GM12878 (cell line): ENCODE measurements at regions not wholly inside any gene's neighbourhood (a gene's known extent, or its start where the extent isn't known, plus 50 kb on each side); places are given as distances from the start of the nearest gene placed in this dataset.
"Not testable (repeated sequence)": the region's sequence is repeated elsewhere in the genome, so short reads cannot be mapped to it uniquely, and the experiment has no call there.

Experiments used
- ATAC-seq: fragments of 200-7000 bp; cut with Tn5 transposase; 3 replicates; pipeline ENCODE4 v1.9.1; 2020; ENCODE audit warnings: mild to moderate bottlenecking, moderate library complexity
- BruUV-seq: library from RNA; stranded (reverse); fragments of 400-500 nt; replicated peaks from 2 replicates; lab custom pipeline; 2021; lab: Mats Ljungman, UMichigan
- CTCF ChIA-PET: fragments of 300-600 bp; sonication (Branson Sonifier 250); formaldehyde crosslinking; extraction: SDS; loops from one replicate; lab custom pipeline; 2021; ENCODE audit warnings: inconsistent platforms; lab: Yijun Ruan, JAX
- POLR2A ChIA-PET: fragments of 350-600 bp; formaldehyde crosslinking; extraction: SDS; loops from one replicate; lab custom pipeline; 2021; ENCODE audit warnings: inconsistent platforms; lab: Charles Lee
- RAD21 ChIA-PET: fragments of 300-600 bp; sonication (Branson Sonifier 250); formaldehyde crosslinking; loops from one replicate; lab custom pipeline; 2023; ENCODE audit warnings: antibody characterized with exemption; ENCODE audit not compliant: unreplicated experiment; lab: Charles Lee
- SMC1A ChIA-PET: fragments of 300-600 bp; sonication (Branson Sonifier 250); formaldehyde crosslinking; loops from one replicate; lab custom pipeline; 2023; ENCODE audit not compliant: unreplicated experiment, uncharacterized antibody; lab: Charles Lee
- DNase-seq: peaks from one replicate; pipeline ENCODE4 v3.0.0-alpha.2; 2011; ENCODE audit warnings: low read depth, low spot score
- FAIRE-seq: peaks from 3 replicates; lab custom pipeline; 2011; peaks lifted over from hg19 to GRCh38; lab: Jason Lieb, UNC
- H2AFZ ChIP-seq: 2 replicates; pipeline ENCODE4 v1.6.0; 2011; ENCODE audit warnings: low read depth, low read length, control low read depth; ENCODE audit not compliant: control insufficient read depth
- H3K27ac ChIP-seq: 2 replicates; pipeline ENCODE4 v1.5.1; 2011; ENCODE audit warnings: control low read depth; ENCODE audit not compliant: control insufficient read depth, insufficient read depth
- H3K27me3 ChIP-seq, 2 experiments: replicated peaks in 1 of 2; 2 replicates each; pipeline versions ENCODE4 v1.6.0 to v1.6.1; 2011; ENCODE audit warnings: low read length in 1 of 2; ENCODE audit not compliant: control insufficient read depth in 2 of 2, insufficient read depth in 2 of 2
- H3K36me3 ChIP-seq, 2 experiments: 2 replicates each; pipeline ENCODE4 v1.5.1; 2011; ENCODE audit warnings: low read length in 1 of 2; ENCODE audit not compliant: control insufficient read depth in 2 of 2, insufficient read depth in 2 of 2
- H3K4me1 ChIP-seq: 2 replicates; pipeline ENCODE4 v1.6.1; 2011; ENCODE audit warnings: mild to moderate bottlenecking, low read length, moderate library complexity, mixed read lengths; ENCODE audit not compliant: control insufficient read depth, insufficient read depth
- H3K4me2 ChIP-seq: 2 replicates; pipeline ENCODE4 v1.6.0; 2011; ENCODE audit warnings: control low read depth; ENCODE audit not compliant: control insufficient read depth, insufficient read depth
- H3K4me3 ChIP-seq: fragments of 200-600 bp; sonication (generic); 2 replicates; pipeline ENCODE4 v1.5.1; 2016
- H3K79me2 ChIP-seq: 2 replicates; pipeline ENCODE4 v1.6.0; 2011; ENCODE audit warnings: low read length; ENCODE audit not compliant: control insufficient read depth, insufficient read depth
- H3K9ac ChIP-seq: 2 replicates; pipeline ENCODE4 v1.8.0; 2011; ENCODE audit warnings: low read length, control low read depth, mixed read lengths; ENCODE audit not compliant: control insufficient read depth, insufficient read depth
- H3K9me3 ChIP-seq: replicated peaks from 3 replicates; pipeline ENCODE4 v1.5.1; 2011; ENCODE audit warnings: mild to moderate bottlenecking, low read length; ENCODE audit not compliant: control insufficient read depth, insufficient read depth
- H4K20me1 ChIP-seq: 2 replicates; pipeline ENCODE4 v1.6.0; 2011; ENCODE audit not compliant: control insufficient read depth, insufficient read depth
- BHLHE40 ChIP-seq, 2 experiments: fragments of 450-650 bp in 1 of 2; IDR thresholded peaks; 2 replicates each; pipeline ENCODE4 v1.6.1; 2011 to 2017; ENCODE audit warnings: low read depth in 2 of 2, borderline replicate concordance in 1 of 2, improper control_type of control experiment in 1 of 2, low read length in 1 of 2, mild to moderate bottlenecking in 1 of 2
- PRDM15 ChIP-seq: fragments of 450-650 bp; formaldehyde crosslinking; IDR thresholded peaks from 2 replicates; pipeline ENCODE4 v1.4.0; 2020; ENCODE audit warnings: mild to moderate bottlenecking, moderate library complexity
- SIX5 ChIP-seq: IDR thresholded peaks from 2 replicates; pipeline ENCODE4 v1.6.1; 2011; ENCODE audit warnings: mild to moderate bottlenecking, low read depth, low read length, moderate library complexity; ENCODE audit not compliant: severe bottlenecking
- ZBED1 ChIP-seq: IDR thresholded peaks from 2 replicates; pipeline ENCODE4 v1.6.1; 2016; ENCODE audit warnings: borderline replicate concordance
- in situ Hi-C: fragments of 300-500 bp; cut with MboI; formaldehyde crosslinking; loops from 9 replicates; pipeline ENCODE4 v1.14.3; 2018; ENCODE audit warnings: mixed read lengths
- intact Hi-C: fragments of 100-400 bp; cut with micrococcal nuclease; formaldehyde crosslinking; loops from one replicate; pipeline ENCODE4 v1.14.2; 2022; ENCODE audit not compliant: unreplicated experiment

GRCh38 chrX:46226422-46226821 lies 318.8 kb downstream of the ZNF674 start (continued):
- TF ChIP-seq PRDM15 (CRISPR knock-in tag): no peak
- TF ChIP-seq SIX5: no peak
- no peak for TF ChIP-seq ZBED1
- TF ChIP-seq BHLHE40 (IDR thresholded peaks at IDR 0.05; ENCODE audit: borderline replicate concordance in 1 of 2, low read depth in 2 of 2, low read length in 1 of 2): no peak

- RAD21 ChIA-PET, H2AFZ ChIP-seq, H3K4me3 ChIP-seq, ATAC-seq, intact Hi-C loops, H3K9ac ChIP-seq, H3K79me2 ChIP-seq, H3K9me3 ChIP-seq, CTCF ChIA-PET, H3K27me3 ChIP-seq, H3K4me1 ChIP-seq, POLR2A ChIA-PET, in situ Hi-C loops, H3K27ac ChIP-seq, H4K20me1 ChIP-seq, DNase-seq, H3K36me3 ChIP-seq, H3K4me2 ChIP-seq, SMC1A ChIA-PET, FAIRE-seq, BruUV-seq: not testable (repeated sequence)
Measured at GRCh38 chrX:46223499-46223898, 321.7 kb downstream of the ZNF674 start.
